IPS-NIHi7 (cell line): ENCODE measurements at regions not wholly inside any gene's neighbourhood (a gene's known extent, or its start where the extent isn't known, plus 50 kb on each side); places are given as distances from the start of the nearest gene placed in this dataset.
"Not testable (repeated sequence)": the region's sequence is repeated elsewhere in the genome, so short reads cannot be mapped to it uniquely, and the experiment has no call there.

ENCODE experiments used
- DNase-seq: peaks from one replicate; pipeline ENCODE4 v3.0.0; 2012; ENCODE audit warnings: mixed read lengths; ENCODE audit errors: extremely low spot score

- DNase-seq, result peak; percentile 48
Observed at GRCh38 chr16:13621639-13622038, 298.3 kb upstream of the ERCC4 start.

DNA sequence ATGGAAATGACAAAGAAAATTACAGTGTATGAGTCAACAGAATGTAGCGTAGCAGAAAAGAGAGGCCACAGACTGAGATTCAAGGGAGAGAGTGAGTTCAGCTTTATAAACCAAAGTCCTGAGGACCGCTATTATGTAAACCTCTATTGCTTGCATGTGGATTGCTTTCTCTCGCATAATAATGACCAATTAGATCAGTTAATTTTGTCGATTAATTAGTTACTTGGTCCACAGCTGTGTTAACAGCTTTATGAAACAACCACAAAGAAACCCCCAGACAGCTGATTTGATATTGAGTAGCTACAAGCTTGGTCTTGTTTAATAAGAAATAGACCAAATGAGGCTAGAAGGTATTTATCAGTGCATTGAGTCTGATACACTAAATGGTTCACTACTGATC is 291.8 kb upstream of the ERCC4 start:
- DNase-seq, result no peak

DNA sequence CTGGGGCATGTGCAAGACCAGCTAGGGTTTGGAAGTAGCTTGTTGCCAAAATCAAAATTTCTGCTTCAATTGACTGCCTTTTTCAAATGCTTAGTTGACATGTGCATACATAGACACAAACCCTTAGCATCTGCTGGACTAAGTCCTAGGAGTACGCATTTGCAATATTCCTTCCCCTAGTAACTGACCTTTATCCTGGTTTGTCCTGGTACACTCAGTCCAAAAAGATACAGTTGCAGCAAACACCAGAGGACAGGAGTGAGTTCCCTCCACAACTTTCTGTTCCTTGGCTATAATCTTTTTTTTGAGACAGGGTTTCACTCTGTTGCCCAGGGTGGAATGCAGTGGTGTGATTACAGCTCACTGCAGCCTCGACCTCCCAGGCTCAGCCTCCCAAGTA is 290.2 kb upstream of the ERCC4 start:
- no peak for DNase-seq

GRCh38 chr16:13630374-13630773 is 289.6 kb upstream of the ERCC4 start:
- no peak for DNase-seq

DNA sequence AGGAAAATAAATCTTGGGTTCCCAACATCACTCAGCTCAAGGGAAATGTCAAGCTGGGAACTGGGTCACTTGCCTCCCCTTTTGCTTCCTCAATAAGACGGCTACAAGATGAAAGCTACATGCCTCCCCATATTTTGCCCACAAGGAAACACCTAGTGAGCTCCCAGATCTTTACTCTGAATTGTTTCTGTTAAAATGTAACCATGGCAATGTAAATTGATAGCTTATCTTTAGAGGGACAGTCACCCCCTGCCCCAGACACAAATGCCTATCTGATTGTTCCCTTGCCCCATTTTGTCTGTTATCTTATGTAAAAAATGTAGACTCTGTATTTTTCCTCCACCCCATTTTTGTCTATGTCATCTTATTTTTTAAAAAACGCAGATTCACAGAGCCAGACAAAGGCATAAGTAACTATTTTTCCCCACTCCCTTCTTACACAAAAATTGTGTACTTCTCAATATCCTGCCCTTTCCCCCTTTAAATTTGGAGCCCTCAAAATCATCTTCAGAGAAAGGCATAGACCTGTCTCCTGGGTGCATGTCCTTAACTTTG is 288.7 kb upstream of the ERCC4 start:
- no peak for DNase-seq

GRCh38 chr16:13631916-13632315 is 288.0 kb upstream of the ERCC4 start:
- no peak for DNase-seq

DNA sequence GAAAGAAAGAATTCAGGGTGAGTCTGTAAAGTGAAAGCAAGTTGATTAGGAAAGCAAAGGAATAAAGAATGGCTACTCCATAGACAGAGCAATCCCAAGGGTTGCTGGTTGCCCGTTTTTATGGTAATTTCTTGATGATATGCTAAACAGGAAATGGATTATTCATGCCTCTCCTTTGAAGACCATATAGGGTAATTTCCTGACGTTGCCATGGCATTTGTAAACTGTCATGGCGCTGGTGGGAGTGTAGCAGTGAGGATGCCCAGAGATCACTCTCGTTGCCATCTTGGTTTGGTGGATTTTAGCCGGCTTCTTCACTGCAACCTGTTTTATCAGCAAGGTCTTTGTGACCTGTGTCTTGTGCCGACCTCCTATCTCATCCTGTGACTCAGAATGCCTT is 287.4 kb upstream of the ERCC4 start:
- not testable (repeated sequence) for DNase-seq

- no peak for DNase-seq
Observed at GRCh38 chr16:13633391-13633861, 286.5 kb upstream of the ERCC4 start.

GRCh38 chr16:13634253-13634652 is 285.7 kb upstream of the ERCC4 start:
- DNase-seq, result no peak

GRCh38 chr16:13634959-13635358 is 285.0 kb upstream of the ERCC4 start:
- no peak for DNase-seq

DNA sequence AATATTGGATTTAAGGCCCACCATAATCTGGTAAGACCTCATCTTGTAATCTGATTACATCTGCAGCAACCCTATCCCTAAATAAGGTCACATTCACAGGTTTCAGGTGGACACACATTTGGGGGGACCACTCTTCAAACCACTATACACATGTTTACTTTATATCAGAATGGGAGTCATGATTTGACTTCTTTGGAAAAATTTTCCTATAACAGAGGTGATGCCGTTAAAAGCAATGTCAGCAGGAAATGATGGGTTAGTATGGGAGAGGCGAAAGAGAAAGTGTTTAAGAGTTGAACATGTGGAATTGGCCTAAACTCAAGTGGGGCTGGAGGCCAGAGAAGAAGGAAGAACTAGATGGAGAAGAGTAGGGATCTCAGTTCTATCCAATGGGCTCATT is 281.7 kb upstream of the ERCC4 start:
- DNase-seq, result no peak

GRCh38 chr16:13643412-13643811 is 276.5 kb upstream of the ERCC4 start:
- DNase-seq, result no peak

DNA sequence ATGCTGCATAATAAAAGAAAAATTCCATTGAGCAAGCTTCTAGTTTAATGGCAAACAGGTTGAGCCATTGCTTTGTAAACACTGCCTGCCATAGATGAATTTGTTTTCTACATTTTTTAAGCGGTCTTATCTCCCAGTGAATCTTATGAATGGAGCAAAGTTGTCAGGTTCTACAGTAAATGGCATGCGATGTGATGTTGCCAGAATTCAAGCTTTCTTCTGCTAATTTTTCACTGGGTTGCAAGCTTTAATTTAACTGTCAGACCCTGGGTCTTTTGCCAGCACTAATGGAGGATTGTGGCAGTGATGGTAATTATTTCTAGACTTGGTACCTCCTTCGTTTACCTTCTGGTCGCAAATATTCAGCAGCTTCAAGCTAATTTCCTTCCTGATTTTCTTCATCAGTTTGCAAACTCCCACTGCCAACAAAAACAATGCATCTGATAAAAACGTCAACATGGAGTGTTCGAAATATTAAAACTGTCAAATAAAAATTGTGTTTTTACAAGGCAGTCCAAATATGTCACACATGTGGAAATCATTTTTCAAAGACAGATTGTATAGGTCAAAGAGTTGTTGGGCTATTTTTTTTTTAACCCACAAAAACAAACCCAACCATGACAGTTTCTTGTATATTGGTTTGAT is 274.2 kb upstream of the ERCC4 start:
- no peak for DNase-seq

GRCh38 chr16:13660807-13661206 is 259.1 kb upstream of the ERCC4 start:
- no peak for DNase-seq

DNA sequence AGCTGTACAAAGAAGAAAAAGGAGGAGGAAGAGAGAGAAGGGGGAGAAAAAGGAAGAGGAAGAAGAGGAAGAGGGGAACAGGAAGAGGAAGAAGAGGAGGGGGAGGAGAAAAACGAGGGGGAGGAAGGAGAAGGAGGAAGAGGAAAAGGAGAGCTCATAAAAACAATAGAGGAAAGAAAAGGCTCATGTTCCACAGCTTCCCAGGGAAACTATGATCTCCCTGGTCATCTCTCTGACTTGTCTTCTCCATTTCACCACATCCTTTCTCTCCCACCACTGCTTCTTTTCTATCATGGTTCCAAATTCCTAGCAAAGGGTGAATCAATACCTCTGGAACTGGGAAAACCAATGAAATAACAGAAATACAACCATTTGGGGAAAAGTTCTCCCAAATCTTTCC is 254.1 kb upstream of the ERCC4 start:
- DNase-seq, result no peak

DNA sequence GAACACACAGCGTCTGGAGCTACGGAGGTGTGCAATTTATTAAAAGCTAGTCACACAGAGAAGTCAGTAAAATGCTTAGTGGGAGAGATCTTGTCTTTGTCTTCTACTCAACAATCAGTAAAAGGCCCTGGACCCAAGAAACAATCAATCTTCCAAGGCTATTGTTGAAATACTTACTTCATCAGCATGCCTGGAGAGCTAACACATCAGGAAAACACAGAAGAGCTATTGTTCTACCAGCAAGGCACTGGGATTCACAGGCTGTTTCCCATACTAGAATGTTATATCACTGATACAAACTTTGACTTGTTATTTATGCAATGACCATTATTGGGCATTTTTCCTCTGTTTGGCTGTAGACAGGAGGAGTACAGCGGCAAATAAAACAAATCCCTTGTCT is 247.8 kb upstream of the ERCC4 start:
- DNase-seq, result no peak

- DNase-seq, result no peak
Observed at GRCh38 chr16:13680021-13680889, 239.7 kb upstream of the ERCC4 start.

DNA sequence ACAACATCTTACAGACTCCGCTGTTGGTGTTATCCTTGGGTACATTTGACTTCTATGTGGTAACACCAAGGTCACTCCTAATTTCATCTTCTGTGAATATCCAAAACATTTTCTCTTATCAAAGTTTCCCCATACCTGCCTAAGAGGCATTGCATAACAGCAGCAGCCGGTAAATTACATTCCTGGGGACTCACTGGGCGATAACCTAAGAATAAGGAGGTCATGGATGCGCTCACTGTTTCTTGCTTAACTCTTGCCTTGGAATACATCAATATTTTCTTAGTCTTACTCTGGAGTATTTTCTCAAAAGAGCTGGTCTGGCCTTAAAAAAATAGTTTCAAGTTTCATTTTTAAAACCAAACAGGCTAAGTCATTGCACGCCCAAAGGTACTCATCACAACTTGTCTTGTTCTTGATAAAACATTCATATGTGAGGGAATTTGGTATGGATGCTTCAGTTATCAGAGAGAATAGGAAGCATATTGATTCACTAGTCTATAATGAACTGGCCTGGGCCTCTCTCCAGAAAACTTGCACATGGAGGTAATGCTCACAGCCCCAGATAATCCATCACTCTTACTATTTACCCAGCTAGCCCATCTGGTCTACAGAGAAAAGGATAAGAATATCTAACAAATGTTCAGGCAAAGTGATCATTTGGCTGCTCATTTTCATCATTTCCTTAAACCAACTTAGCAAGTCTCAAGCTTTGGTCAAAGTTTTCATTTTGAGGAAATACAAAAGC is 235.0 kb upstream of the ERCC4 start:
- DNase-seq, result no peak

- DNase-seq, result no peak
Observed at GRCh38 chr16:13696017-13696416, 223.9 kb upstream of the ERCC4 start.

DNA sequence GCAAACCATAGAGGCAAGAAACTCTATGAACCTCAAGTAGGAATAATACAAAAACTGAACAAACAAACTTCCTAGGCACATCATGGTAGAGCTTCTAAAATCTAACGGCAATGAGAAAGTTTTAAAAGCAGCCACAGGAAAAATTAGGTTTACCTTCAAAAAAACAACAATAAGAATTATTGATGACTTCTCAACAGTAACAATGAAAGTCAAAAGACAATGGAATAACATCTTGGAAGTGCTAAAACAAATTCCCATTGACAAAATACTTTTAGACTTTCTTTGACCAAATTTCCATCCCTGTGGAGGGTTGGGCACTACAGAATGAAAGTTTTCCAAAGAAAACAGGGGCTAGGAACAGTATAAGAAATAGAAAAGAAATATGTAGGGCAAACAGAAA is 222.9 kb upstream of the ERCC4 start:
- no peak for DNase-seq

GRCh38 chr16:13697568-13697967 is 222.4 kb upstream of the ERCC4 start:
- DNase-seq, result no peak

GRCh38 chr16:13702614-13703013 is 217.3 kb upstream of the ERCC4 start:
- no peak for DNase-seq
